ENCODE measurements at regions not wholly inside any gene's neighbourhood (a gene's known extent, or its start where the extent isn't known, plus 50 kb on each side); places are given as distances from the start of the nearest gene placed in this dataset.
"Not testable (repeated sequence)": the region's sequence is repeated elsewhere in the genome, so short reads cannot be mapped to it uniquely, and the experiment has no call there.

GRCh38 chr14:22105006-22105623 lies 431.5 kb upstream of the OR4E1 start:
- DNase-seq (ENCODE audit: low read depth) = no peak

- not testable (repeated sequence) for DNase-seq (ENCODE audit: low read depth)
Measured at GRCh38 chr14:22100764-22101120, 427.1 kb upstream of the OR4E1 start.

GRCh38 chr14:22099942-22100763 lies 426.5 kb upstream of the OR4E1 start:
- peak; percentile 17 for DNase-seq (ENCODE audit: low read depth)

GRCh38 chr14:22098435-22098834 lies 424.8 kb upstream of the OR4E1 start:
- DNase-seq (ENCODE audit: low read depth) = no peak

GRCh38 chr14:22097586-22098292 lies 424.1 kb upstream of the OR4E1 start:
- no peak for DNase-seq (ENCODE audit: low read depth)

- no peak for DNase-seq (ENCODE audit: low read depth)
Measured at GRCh38 chr14:22097072-22097471, 423.5 kb upstream of the OR4E1 start.

GRCh38 chr14:22096514-22096895 lies 422.9 kb upstream of the OR4E1 start:
- no peak for DNase-seq (ENCODE audit: low read depth)

- DNase-seq (ENCODE audit: low read depth) = no peak
Measured at GRCh38 chr14:22095860-22096513, 422.4 kb upstream of the OR4E1 start.

GRCh38 chr14:22089940-22090339 lies 416.3 kb upstream of the OR4E1 start:
- no peak for DNase-seq (ENCODE audit: low read depth)

- no peak for DNase-seq (ENCODE audit: low read depth)
Measured at GRCh38 chr14:22088614-22089342, 415.2 kb upstream of the OR4E1 start.

GRCh38 chr14:22086131-22086530 lies 412.5 kb upstream of the OR4E1 start:
- no peak for DNase-seq (ENCODE audit: low read depth)

GRCh38 chr14:22084393-22085281 lies 411.0 kb upstream of the OR4E1 start:
- peak; percentile 32 for DNase-seq (ENCODE audit: low read depth)

- DNase-seq (ENCODE audit: low read depth) = no peak
Measured at GRCh38 chr14:22081337-22081736, 407.7 kb upstream of the OR4E1 start.

- DNase-seq (ENCODE audit: low read depth) = no peak
Measured at GRCh38 chr14:22079766-22080165, 406.1 kb upstream of the OR4E1 start.

- DNase-seq (ENCODE audit: low read depth) = no peak
Measured at GRCh38 chr14:22073801-22074200, 400.2 kb upstream of the OR4E1 start.

GRCh38 chr14:22071006-22071405 lies 397.4 kb upstream of the OR4E1 start:
- DNase-seq (ENCODE audit: low read depth) = no peak

GRCh38 chr14:22070119-22070982 lies 396.7 kb upstream of the OR4E1 start:
- no peak for DNase-seq (ENCODE audit: low read depth)

GRCh38 chr14:22065347-22065746 lies 391.7 kb upstream of the OR4E1 start:
- DNase-seq (ENCODE audit: low read depth) = no peak

- no peak for DNase-seq (ENCODE audit: low read depth)
Measured at GRCh38 chr14:22059201-22059600, 385.6 kb upstream of the OR4E1 start.

- DNase-seq (ENCODE audit: low read depth) = no peak
Measured at GRCh38 chr14:22052795-22053194, 379.2 kb upstream of the OR4E1 start.
